ENCODE measurements at regions not wholly inside any gene's neighbourhood (a gene's known extent, or its start where the extent isn't known, plus 50 kb on each side); places are given as distances from the start of the nearest gene placed in this dataset.

GRCh38 chr3:56856752-56857151 is 55.0 kb upstream of the ARHGEF3 start (continued):
- TF ChIP-seq CBX5 (IDR thresholded peaks at IDR 0.05; ENCODE audit: low read depth, low read length) = no peak
- TF ChIP-seq SIRT6 (IDR thresholded peaks at IDR 0.05; ENCODE audit: low read length) = no peak
- TF ChIP-seq TAF7 (optimal IDR thresholded peaks at IDR 0.05; ENCODE audit: borderline replicate concordance, low read depth, low read length) = no peak
- no peak for TF ChIP-seq KDM4A (IDR thresholded peaks at IDR 0.05; ENCODE audit: low read depth, low read length, severe bottlenecking)
- no peak for TF ChIP-seq CREB1 (IDR thresholded peaks at IDR 0.05)
- no peak for TF ChIP-seq YY1 (IDR thresholded peaks at IDR 0.05; ENCODE audit: low read depth, low read length)
